SU-DHL-6 (cell line): ENCODE measurements at regions not wholly inside any gene's neighbourhood (a gene's known extent, or its start where the extent isn't known, plus 50 kb on each side); places are given as distances from the start of the nearest gene placed in this dataset.

Source experiments
- H2AFZ ChIP-seq: fragments of 200-600 bp; sonication (generic); 2 replicates; pipeline ENCODE4 v1.6.1; 2014; ENCODE audit warnings: low read depth, mild to moderate bottlenecking, moderate library complexity, mixed read lengths, antibody characterized with exemption, low read length; ENCODE audit not compliant: severe bottlenecking
- H3F3A ChIP-seq: fragments of 200-600 bp; shearing (Covaris generic); 2 replicates; pipeline ENCODE4 v1.6.0; 2016; ENCODE audit warnings: antibody characterized with exemption, mild to moderate bottlenecking; ENCODE audit not compliant: insufficient read depth
- H3K27ac ChIP-seq: fragments of 200-600 bp; sonication (generic); 2 replicates; pipeline ENCODE4 v1.5.1; 2016; ENCODE audit warnings: low read depth, mild to moderate bottlenecking, low read length, moderate library complexity, mixed read lengths
- H3K27me3 ChIP-seq: fragments of 200-600 bp; sonication (generic), shearing (Covaris generic); 2 replicates; pipeline ENCODE4 v1.6.0; 2014; ENCODE audit warnings: mild to moderate bottlenecking, low read length
- H3K36me3 ChIP-seq: fragments of 200-600 bp; sonication (generic); 2 replicates; pipeline ENCODE4 v1.6.1; 2014; ENCODE audit warnings: mild to moderate bottlenecking, low read length, mixed read lengths
- H3K4me2 ChIP-seq: fragments of 300-600, 200-600 bp; shearing (Covaris generic), sonication (generic); 2 replicates; pipeline ENCODE4 v1.6.0; 2014; ENCODE audit warnings: low read length, low read depth, mild to moderate bottlenecking; ENCODE audit not compliant: poor library complexity, severe bottlenecking
- H3K4me3 ChIP-seq: fragments of 200-600 bp; sonication (generic); 2 replicates; pipeline ENCODE4 v1.5.1; 2014; ENCODE audit warnings: antibody characterized with exemption, low read length, mild to moderate bottlenecking, mixed read lengths; ENCODE audit not compliant: insufficient read depth, poor library complexity, severe bottlenecking
- H3K79me2 ChIP-seq: fragments of 200-600 bp; sonication (generic); 2 replicates; pipeline ENCODE4 v1.6.1; 2014; ENCODE audit warnings: mild to moderate bottlenecking, low read length, moderate library complexity; ENCODE audit not compliant: insufficient read depth
- H3K9ac ChIP-seq: fragments of 200-600 bp; sonication (generic); 2 replicates; pipeline ENCODE4 v1.7.0; 2014; ENCODE audit warnings: mild to moderate bottlenecking, low read length
- H3K9me2 ChIP-seq: fragments of 200-600 bp; sonication (generic); replicated peaks from 2 replicates; pipeline ENCODE4 v1.6.1; 2014; ENCODE audit warnings: low read length; ENCODE audit not compliant: insufficient read depth
- H3K9me3 ChIP-seq: fragments of 200-600 bp; sonication (generic); 2 replicates; pipeline ENCODE4 v1.6.1; 2014; ENCODE audit warnings: low read length, mixed read lengths; ENCODE audit not compliant: insufficient read depth
- H4K20me1 ChIP-seq: fragments of 200-600 bp; sonication (generic); 2 replicates; pipeline ENCODE4 v1.6.1; 2014; ENCODE audit warnings: low read depth, mild to moderate bottlenecking, antibody characterized with exemption, low read length, moderate library complexity, mixed read lengths
- EZH2phosphoT487 ChIP-seq: fragments of 200-600 bp; sonication (generic), shearing (Covaris generic); conservative IDR thresholded peaks from 2 replicates; pipeline ENCODE4 v1.6.1; 2018; ENCODE audit warnings: mild to moderate bottlenecking, antibody characterized with exemption, low read length, moderate library complexity, mixed read lengths
- TF ChIP-seq, protein P1 (sequence below): fragments of 200-600 bp; sonication (generic); IDR thresholded peaks from one replicate; pipeline ENCODE4 v1.5.1; 2017; ENCODE audit warnings: antibody characterized with exemption, mild to moderate bottlenecking, low read length, moderate library complexity; ENCODE audit not compliant: insufficient read depth, poor library complexity, severe bottlenecking

DNA sequence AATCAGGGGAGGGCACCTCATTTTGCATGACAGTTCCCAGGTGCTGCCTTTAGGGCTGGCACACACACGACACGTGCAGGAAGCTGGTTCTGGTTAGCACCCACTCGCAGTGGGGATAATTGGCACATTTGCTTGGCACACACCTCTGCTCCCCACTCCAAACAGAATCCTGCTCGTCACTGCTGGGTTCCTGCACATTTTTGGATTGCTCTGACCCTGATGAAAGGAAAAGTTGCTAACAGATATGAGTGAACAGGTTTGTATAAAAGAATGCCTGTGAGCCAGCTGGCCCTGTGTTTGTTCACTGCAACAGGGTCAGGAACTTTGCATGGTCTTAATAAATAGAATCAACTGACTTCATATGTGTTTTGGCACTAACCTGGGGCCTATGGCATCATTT is 1500.4 kb downstream of the EFNB2 start:
- no peaks in the 10 kb centered on the region for H3F3A ChIP-seq
- no peaks in the 10 kb centered on the region for H4K20me1 ChIP-seq
- no peak overlapping the region for H2AFZ ChIP-seq
- no peaks in the 10 kb centered on the region for H3K9me2 ChIP-seq
- no peak overlapping the region for H3K27ac ChIP-seq
- H3K4me2 ChIP-seq: no peak overlapping the region
- no peaks in the 10 kb centered on the region for H3K36me3 ChIP-seq
- no peaks in the 10 kb centered on the region for H3K79me2 ChIP-seq
- no peaks in the 10 kb centered on the region for H3K27me3 ChIP-seq
- H3K4me3 ChIP-seq: no peak overlapping the region
- no peaks in the 10 kb centered on the region for H3K9me3 ChIP-seq
- TF ChIP-seq, protein P1, sequence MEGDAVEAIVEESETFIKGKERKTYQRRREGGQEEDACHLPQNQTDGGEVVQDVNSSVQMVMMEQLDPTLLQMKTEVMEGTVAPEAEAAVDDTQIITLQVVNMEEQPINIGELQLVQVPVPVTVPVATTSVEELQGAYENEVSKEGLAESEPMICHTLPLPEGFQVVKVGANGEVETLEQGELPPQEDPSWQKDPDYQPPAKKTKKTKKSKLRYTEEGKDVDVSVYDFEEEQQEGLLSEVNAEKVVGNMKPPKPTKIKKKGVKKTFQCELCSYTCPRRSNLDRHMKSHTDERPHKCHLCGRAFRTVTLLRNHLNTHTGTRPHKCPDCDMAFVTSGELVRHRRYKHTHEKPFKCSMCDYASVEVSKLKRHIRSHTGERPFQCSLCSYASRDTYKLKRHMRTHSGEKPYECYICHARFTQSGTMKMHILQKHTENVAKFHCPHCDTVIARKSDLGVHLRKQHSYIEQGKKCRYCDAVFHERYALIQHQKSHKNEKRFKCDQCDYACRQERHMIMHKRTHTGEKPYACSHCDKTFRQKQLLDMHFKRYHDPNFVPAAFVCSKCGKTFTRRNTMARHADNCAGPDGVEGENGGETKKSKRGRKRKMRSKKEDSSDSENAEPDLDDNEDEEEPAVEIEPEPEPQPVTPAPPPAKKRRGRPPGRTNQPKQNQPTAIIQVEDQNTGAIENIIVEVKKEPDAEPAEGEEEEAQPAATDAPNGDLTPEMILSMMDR: no peak
- TF ChIP-seq EZH2phosphoT487: no peak
- no peak overlapping the region for H3K9ac ChIP-seq

GRCh38 chr13:105033999-105034398 is 1501.5 kb downstream of the EFNB2 start:
- Histone ChIP-seq H2AFZ (no peak overlapping the region), H3K79me2 (no peaks in the 10 kb centered on the region), H3K27ac (no peak overlapping the region), H3K4me3 (no peak overlapping the region), H3K9me2 (no peaks in the 10 kb centered on the region), H3F3A (no peaks in the 10 kb centered on the region), H4K20me1 (no peaks in the 10 kb centered on the region), H3K36me3 (no peaks in the 10 kb centered on the region), H3K4me2 (no peak overlapping the region), H3K9me3 (no peaks in the 10 kb centered on the region), H3K27me3 (no peaks in the 10 kb centered on the region), H3K9ac (no peak overlapping the region)
- TF ChIP-seq, protein P1: no peak
- no peak for TF ChIP-seq EZH2phosphoT487

GRCh38 chr13:105031306-105031705 is 1504.2 kb downstream of the EFNB2 start:
- Histone ChIP-seq H3K79me2 (no peaks in the 10 kb centered on the region), H3K9me3 (no peaks in the 10 kb centered on the region), H3K27ac (no peak overlapping the region), H3K4me2 (no peak overlapping the region), H3K27me3 (no peaks in the 10 kb centered on the region), H3K36me3 (no peaks in the 10 kb centered on the region), H3F3A (no peaks in the 10 kb centered on the region), H3K4me3 (no peak overlapping the region), H3K9me2 (no peaks in the 10 kb centered on the region), H3K9ac (no peak overlapping the region), H2AFZ (no peak overlapping the region), H4K20me1 (no peaks in the 10 kb centered on the region)
- TF ChIP-seq EZH2phosphoT487: no peak
- TF ChIP-seq, protein P1: no peak
